Mesenchymal stem cell (in vitro differentiated cells and primary cell): ENCODE measurements at regions not wholly inside any gene's neighbourhood (a gene's known extent, or its start where the extent isn't known, plus 50 kb on each side); places are given as distances from the start of the nearest gene placed in this dataset.

ENCODE experiments used
- DNase-seq: peaks from one replicate; pipeline ENCODE4 v3.0.0-alpha.2; 2013
- H2AFZ ChIP-seq: one replicate; pipeline ENCODE4 v1.6.1; 2013; ENCODE audit warnings: low read depth, mild to moderate bottlenecking, control low read depth, inconsistent platforms, low read length, moderate library complexity
- H2AK5ac ChIP-seq: 2 replicates; pipeline ENCODE4 v1.6.1; 2013; ENCODE audit warnings: low read length, moderate library complexity, mild to moderate bottlenecking, inconsistent platforms; ENCODE audit not compliant: severe bottlenecking
- H2BK120ac ChIP-seq: one replicate; pipeline ENCODE4 v1.6.1; 2013; ENCODE audit warnings: low read depth, mild to moderate bottlenecking, inconsistent platforms, low read length, moderate library complexity
- H2BK12ac ChIP-seq, 2 experiments: one replicate each; pipeline ENCODE4 v1.6.1; 2013; ENCODE audit warnings: inconsistent platforms in 2 of 2, low read length in 2 of 2, mild to moderate bottlenecking in 2 of 2, moderate library complexity in 2 of 2, control low read depth in 1 of 2
- H2BK15ac ChIP-seq: one replicate; pipeline ENCODE4 v1.6.1; 2013; ENCODE audit warnings: mild to moderate bottlenecking, low read depth, inconsistent platforms; ENCODE audit not compliant: poor library complexity, severe bottlenecking
- H2BK5ac ChIP-seq: 2 replicates; pipeline ENCODE4 v1.6.1; 2013; ENCODE audit warnings: low read depth, mild to moderate bottlenecking, low read length, control low read depth, inconsistent platforms; ENCODE audit not compliant: poor library complexity, severe bottlenecking
- H3K14ac ChIP-seq, 2 experiments: one replicate each; pipeline ENCODE4 v1.6.1; 2013; ENCODE audit warnings: inconsistent platforms in 2 of 2, low read length in 2 of 2, control low read depth in 1 of 2, mild to moderate bottlenecking in 1 of 2, moderate library complexity in 1 of 2
- H3K18ac ChIP-seq, 2 experiments: one replicate each; pipeline ENCODE4 v1.6.1; 2013; ENCODE audit warnings: inconsistent platforms in 2 of 2, low read length in 2 of 2, control low read depth in 1 of 2, low read depth in 1 of 2, mild to moderate bottlenecking in 1 of 2
- H3K23ac ChIP-seq, 2 experiments: one replicate each; pipeline ENCODE4 v1.6.1; 2013; ENCODE audit warnings: inconsistent platforms in 2 of 2, low read length in 2 of 2, mild to moderate bottlenecking in 2 of 2, moderate library complexity in 2 of 2, control low read depth in 1 of 2
- H3K27ac ChIP-seq: 2 replicates; pipeline ENCODE4 v1.5.1; 2013; ENCODE audit warnings: mild to moderate bottlenecking, moderate library complexity, low read length, control low read depth, inconsistent platforms; ENCODE audit not compliant: poor library complexity, severe bottlenecking
- H3K27me3 ChIP-seq, 2 experiments: 2 replicates each; pipeline versions ENCODE4 v1.6.1 to v1.7.0; 2013; ENCODE audit warnings: low read length in 2 of 2, mild to moderate bottlenecking in 2 of 2, moderate library complexity in 2 of 2, control low read depth in 1 of 2, inconsistent platforms in 1 of 2; ENCODE audit not compliant: control insufficient read depth in 1 of 2, insufficient read depth in 1 of 2
- H3K36me3 ChIP-seq, 2 experiments: 2 replicates each; pipeline versions ENCODE4 v1.6.1 to v1.7.0; 2013; ENCODE audit warnings: low read length in 2 of 2, control low read depth in 1 of 2, inconsistent platforms in 1 of 2, low read depth in 1 of 2, mild to moderate bottlenecking in 1 of 2; ENCODE audit not compliant: insufficient read depth in 2 of 2, control insufficient read depth in 1 of 2
- H3K4ac ChIP-seq, 2 experiments: one replicate each; pipeline ENCODE4 v1.6.1; 2013; ENCODE audit warnings: inconsistent platforms in 2 of 2, low read length in 2 of 2, mild to moderate bottlenecking in 2 of 2, moderate library complexity in 2 of 2, control low read depth in 1 of 2, low read depth in 1 of 2
- H3K4me1 ChIP-seq: 2 replicates; pipeline ENCODE4 v1.6.1; 2013; ENCODE audit warnings: low read depth, low read length, control low read depth; ENCODE audit not compliant: control insufficient read depth, insufficient read depth
- H3K4me2 ChIP-seq: 2 replicates; pipeline ENCODE4 v1.6.1; 2013; ENCODE audit warnings: low read length, mild to moderate bottlenecking, inconsistent platforms; ENCODE audit not compliant: poor library complexity, severe bottlenecking
- H3K4me3 ChIP-seq, 2 experiments: 2 replicates each; pipeline versions ENCODE4 v1.5.1 to v1.7.0; 2013; ENCODE audit warnings: low read length in 2 of 2, mild to moderate bottlenecking in 2 of 2, control low read depth in 1 of 2, low read depth in 1 of 2; ENCODE audit not compliant: insufficient read depth in 1 of 2
- H3K79me1 ChIP-seq: replicated peaks from 2 replicates; pipeline ENCODE4 v1.6.1; 2013; ENCODE audit warnings: mild to moderate bottlenecking, control low read depth, low read length, inconsistent platforms; ENCODE audit not compliant: poor library complexity, severe bottlenecking
- H3K9ac ChIP-seq: 2 replicates; pipeline ENCODE4 v1.7.0; 2013; ENCODE audit warnings: mild to moderate bottlenecking, low read length, moderate library complexity
- H3K9me3 ChIP-seq: 2 replicates; pipeline ENCODE4 v1.7.0; 2013; ENCODE audit warnings: mild to moderate bottlenecking, low read length; ENCODE audit not compliant: control insufficient read depth
- H4K8ac ChIP-seq: one replicate; pipeline ENCODE4 v1.6.1; 2013; ENCODE audit warnings: inconsistent platforms, mild to moderate bottlenecking, low read length, moderate library complexity
- H4K91ac ChIP-seq: one replicate; pipeline ENCODE4 v1.6.1; 2013; ENCODE audit warnings: mild to moderate bottlenecking, low read length, inconsistent platforms
- WGBS: methylation state at CpG from one replicate; pipeline ENCODE4 v1.1.7; 2013; ENCODE audit warnings: mixed read lengths; 5-methylcytosine and 5-hydroxymethylcytosine counted together

- no peak overlapping the region for H2AFZ ChIP-seq
- no peaks in the 10 kb centered on the region for H3K36me3 ChIP-seq
- H3K4me1 ChIP-seq, result peaks cover 1% of the 10 kb centered on the region
- no peaks in the 10 kb centered on the region for H3K9me3 ChIP-seq
- H2BK5ac ChIP-seq, result no peak overlapping the region
- no peak overlapping the region for H3K4me3 ChIP-seq
- no peak overlapping the region for H2AK5ac ChIP-seq
- no peak overlapping the region for H3K14ac ChIP-seq
- no peak overlapping the region for H3K23ac ChIP-seq
- no peaks in the 10 kb centered on the region for H3K79me1 ChIP-seq
- no peak overlapping the region for H2BK12ac ChIP-seq
- no peak overlapping the region for H3K4me2 ChIP-seq
- no peak overlapping the region for H2BK120ac ChIP-seq
- H3K4ac ChIP-seq, result no peak overlapping the region
- no peak overlapping the region for H4K91ac ChIP-seq
- H3K27ac ChIP-seq, result no peak overlapping the region
- no peak overlapping the region for H3K18ac ChIP-seq
- no peak for DNase-seq
- no peak overlapping the region for H3K9ac ChIP-seq
- H3K27me3 ChIP-seq, result peaks cover 3 to 12% of the 10 kb centered on the region in 2 experiments
- H2BK15ac ChIP-seq, result no peak overlapping the region
- no peak overlapping the region for H4K8ac ChIP-seq
- WGBS, result 94% methylated on average over 12 of the region's 12 CpGs
These were observed 144.3 kb upstream of the SYT6 start for GRCh38 chr1:114298008-114298407.

DNA sequence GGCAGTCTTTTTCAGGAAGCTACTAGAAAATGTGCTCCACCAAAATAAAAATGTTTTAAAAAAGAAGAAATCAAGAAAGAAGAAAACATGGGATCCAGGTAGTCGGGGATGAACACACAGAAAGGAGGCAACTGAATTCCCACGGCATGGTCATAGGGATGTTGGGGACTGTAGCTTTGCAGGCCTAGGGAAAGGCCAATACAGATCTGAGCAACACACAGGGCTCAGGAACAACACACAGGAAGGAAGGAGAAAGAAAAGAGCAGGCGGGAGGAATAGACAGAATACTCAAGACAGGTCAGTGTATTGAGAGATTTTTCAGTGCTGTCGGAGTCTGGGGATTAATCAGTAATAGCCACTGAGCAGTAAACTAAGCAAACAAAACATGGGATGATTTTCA is 142.7 kb upstream of the SYT6 start:
- Histone ChIP-seq H3K14ac (no peak overlapping the region), H3K4me2 (no peak overlapping the region), H2BK12ac (no peak overlapping the region), H3K18ac (no peak overlapping the region), H3K79me1 (no peaks in the 10 kb centered on the region), H3K4me1 (peaks cover 1% of the 10 kb centered on the region), H3K4me3 (no peak overlapping the region), H3K4ac (no peak overlapping the region), H3K23ac (no peak overlapping the region), H2AFZ (no peak overlapping the region), H4K91ac (no peak overlapping the region), H2AK5ac (no peak overlapping the region), H3K27me3 (peaks cover 3 to 12% of the 10 kb centered on the region in 2 experiments), H2BK120ac (no peak overlapping the region), H2BK5ac (no peak overlapping the region), H3K9ac (no peak overlapping the region), H3K27ac (no peak overlapping the region), H3K9me3 (no peaks in the 10 kb centered on the region), H3K36me3 (no peaks in the 10 kb centered on the region), H4K8ac (no peak overlapping the region), H2BK15ac (no peak overlapping the region)
- no peak for DNase-seq
- 86% methylated on average over 4 of the region's 4 CpGs for WGBS

GRCh38 chr1:114295321-114295720 is 141.7 kb upstream of the SYT6 start:
- no peak overlapping the region for H2BK120ac ChIP-seq
- no peak overlapping the region for H2AK5ac ChIP-seq
- no peak overlapping the region for H4K91ac ChIP-seq
- no peaks in the 10 kb centered on the region for H3K79me1 ChIP-seq
- no peak overlapping the region for H3K23ac ChIP-seq
- H2BK12ac ChIP-seq, result no peak overlapping the region
- H3K4ac ChIP-seq, result no peak overlapping the region
- H3K9me3 ChIP-seq, result no peaks in the 10 kb centered on the region
- no peak overlapping the region for H2BK5ac ChIP-seq
- WGBS, result 66% methylated on average over 6 of the region's 6 CpGs
- H4K8ac ChIP-seq, result no peak overlapping the region
- no peak overlapping the region for H3K14ac ChIP-seq
- no peak overlapping the region for H2AFZ ChIP-seq
- H3K4me3 ChIP-seq, result no peak overlapping the region
- no peak overlapping the region for H3K4me2 ChIP-seq
- no peak overlapping the region for H3K27ac ChIP-seq
- no peak overlapping the region for H3K9ac ChIP-seq
- H3K4me1 ChIP-seq, result peaks cover 1% of the 10 kb centered on the region
- H2BK15ac ChIP-seq, result no peak overlapping the region
- no peaks in the 10 kb centered on the region for H3K36me3 ChIP-seq
- no peak for DNase-seq
- no peak overlapping the region for H3K18ac ChIP-seq
- H3K27me3 ChIP-seq, result peaks cover 3 to 12% of the 10 kb centered on the region in 2 experiments

DNA sequence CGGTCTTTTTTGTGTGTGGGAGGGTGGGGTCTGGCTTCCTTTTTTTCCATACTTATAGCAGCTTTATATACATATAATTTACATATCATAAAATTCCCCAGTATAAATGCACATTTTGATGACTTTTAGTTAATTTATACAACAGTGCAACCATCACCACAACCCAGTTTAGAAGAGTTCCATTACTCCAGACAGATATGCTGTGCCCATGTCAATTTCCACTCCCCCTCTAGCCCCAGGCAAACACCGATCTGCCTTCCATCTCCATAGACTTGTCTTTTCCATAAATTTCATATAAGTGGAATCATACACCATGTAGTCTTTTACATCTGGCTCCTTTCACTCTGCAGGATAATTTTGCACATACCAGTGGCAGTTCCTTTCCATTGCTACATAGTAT is 139.2 kb upstream of the SYT6 start:
- no peak overlapping the region for H4K91ac ChIP-seq
- DNase-seq, result no peak
- no peak overlapping the region for H4K8ac ChIP-seq
- no peak overlapping the region for H2AFZ ChIP-seq
- H3K23ac ChIP-seq, result no peak overlapping the region
- no peak overlapping the region for H3K27ac ChIP-seq
- H3K9ac ChIP-seq, result no peak overlapping the region
- no peak overlapping the region for H3K4me2 ChIP-seq
- H2BK5ac ChIP-seq, result no peak overlapping the region
- no peak overlapping the region for H3K14ac ChIP-seq
- no peak overlapping the region for H2AK5ac ChIP-seq
- H2BK12ac ChIP-seq, result no peak overlapping the region
- 89% methylated on average over 1 of the region's 2 CpGs for WGBS
- peaks cover 0 to 5% of the 10 kb centered on the region in 2 experiments for H3K27me3 ChIP-seq
- no peak overlapping the region for H3K18ac ChIP-seq
- H3K4me3 ChIP-seq, result no peak overlapping the region
- H2BK120ac ChIP-seq, result no peak overlapping the region
- no peak overlapping the region for H2BK15ac ChIP-seq
- no peaks in the 10 kb centered on the region for H3K79me1 ChIP-seq
- H3K4me1 ChIP-seq, result no peaks in the 10 kb centered on the region
- H3K36me3 ChIP-seq, result no peaks in the 10 kb centered on the region
- H3K4ac ChIP-seq, result no peak overlapping the region
- H3K9me3 ChIP-seq, result no peaks in the 10 kb centered on the region
